OCI-LY7 (cell line): ENCODE measurements at regions not wholly inside any gene's neighbourhood (a gene's known extent, or its start where the extent isn't known, plus 50 kb on each side); places are given as distances from the start of the nearest gene placed in this dataset.
"Not testable (repeated sequence)": the region's sequence is repeated elsewhere in the genome, so short reads cannot be mapped to it uniquely, and the experiment has no call there.

Source experiments
- BruUV-seq: library from RNA; stranded (reverse); fragments of 400-500 nt; replicated peaks from 2 replicates; lab custom pipeline; 2021; lab: Mats Ljungman, UMichigan
- CTCF ChIA-PET: fragments of 300-600 bp; sonication (Branson Sonifier 250); formaldehyde crosslinking; loops from one replicate; lab custom pipeline; 2022; ENCODE audit warnings: antibody characterized with exemption; ENCODE audit not compliant: unreplicated experiment; lab: Charles Lee
- POLR2A ChIA-PET: fragments of 300-600 bp; sonication (Branson Sonifier 250); formaldehyde crosslinking; loops from one replicate; lab custom pipeline; 2022; ENCODE audit warnings: antibody characterized with exemption; lab: Charles Lee
- DNase-seq: peaks from one replicate; pipeline ENCODE4 v3.0.0-alpha.2; 2015; ENCODE audit warnings: low spot score
- H2AFZ ChIP-seq: fragments of 200-600 bp; sonication (generic), shearing (Covaris generic); 2 replicates; pipeline ENCODE4 v1.6.1; 2014; ENCODE audit warnings: mild to moderate bottlenecking, antibody characterized with exemption, low read length, moderate library complexity
- H3K27ac ChIP-seq: fragments of 200-600 bp; sonication (generic); 2 replicates; pipeline ENCODE4 v1.5.1; 2014; ENCODE audit warnings: mixed run types, low read depth, mild to moderate bottlenecking, moderate library complexity, low read length, inconsistent platforms; ENCODE audit not compliant: poor library complexity, severe bottlenecking
- H3K36me3 ChIP-seq: fragments of 200-600 bp; sonication (generic); 2 replicates; pipeline ENCODE4 v1.6.1; 2014; ENCODE audit warnings: mild to moderate bottlenecking, antibody characterized with exemption, low read length, moderate library complexity, mixed read lengths; ENCODE audit not compliant: insufficient read depth
- H3K4me1 ChIP-seq: fragments of 200-600 bp; sonication (generic); 2 replicates; pipeline ENCODE4 v1.5.1; 2014; ENCODE audit warnings: mild to moderate bottlenecking, low read length; ENCODE audit not compliant: insufficient read depth, poor library complexity, severe bottlenecking
- H3K4me2 ChIP-seq: fragments of 200-600 bp; sonication (generic); 2 replicates; pipeline ENCODE4 v1.6.1; 2014; ENCODE audit warnings: mild to moderate bottlenecking, low read length
- H3K4me3 ChIP-seq: fragments of 200-600 bp; sonication (generic); 2 replicates; pipeline ENCODE4 v1.5.1; 2014; ENCODE audit warnings: mild to moderate bottlenecking, low read depth, low read length; ENCODE audit not compliant: poor library complexity, severe bottlenecking
- H3K79me2 ChIP-seq: fragments of 200-600 bp; sonication (generic); 2 replicates; pipeline ENCODE4 v1.6.1; 2016; ENCODE audit warnings: low read depth, mild to moderate bottlenecking, low read length, moderate library complexity, mixed read lengths; ENCODE audit not compliant: insufficient read depth
- H3K9me2 ChIP-seq: fragments of 200-600 bp; sonication (generic); 2 replicates; pipeline ENCODE4 v1.6.1; 2016; ENCODE audit warnings: mild to moderate bottlenecking, low read length, mixed read lengths; ENCODE audit not compliant: insufficient read depth
- H3K9me3 ChIP-seq: fragments of 200-600 bp; sonication (generic); 2 replicates; pipeline ENCODE4 v1.6.1; 2014; ENCODE audit warnings: mild to moderate bottlenecking, mixed run types, low read length, mixed read lengths
- H4K20me1 ChIP-seq: fragments of 200-600 bp; sonication (generic); 2 replicates; pipeline ENCODE4 v1.6.1; 2014; ENCODE audit warnings: mild to moderate bottlenecking, antibody characterized with exemption, low read length, moderate library complexity, mixed read lengths; ENCODE audit not compliant: insufficient read depth
- intact Hi-C: fragments of 100-400 bp; cut with micrococcal nuclease; formaldehyde crosslinking; loops from one replicate; pipeline ENCODE4 v1.10.0; 2022; ENCODE audit not compliant: unreplicated experiment

- POLR2A ChIA-PET, H3K9me3 ChIP-seq, BruUV-seq, CTCF ChIA-PET, H3K36me3 ChIP-seq, H3K79me2 ChIP-seq, H3K4me2 ChIP-seq, DNase-seq, H3K27ac ChIP-seq, H4K20me1 ChIP-seq, H2AFZ ChIP-seq, H3K4me3 ChIP-seq, H3K9me2 ChIP-seq: not testable (repeated sequence)
- H3K4me1 ChIP-seq = peaks cover 14% of the 10 kb centered on the region
- intact Hi-C loops = loop anchor here (5.0 kb wide), 1 partner anchor 161 kb away; no protein-coding TSS in a partner anchor
Observed at GRCh38 chr11:67807896-67808295, 133.5 kb upstream of the ALDH3B2 start.

DNA sequence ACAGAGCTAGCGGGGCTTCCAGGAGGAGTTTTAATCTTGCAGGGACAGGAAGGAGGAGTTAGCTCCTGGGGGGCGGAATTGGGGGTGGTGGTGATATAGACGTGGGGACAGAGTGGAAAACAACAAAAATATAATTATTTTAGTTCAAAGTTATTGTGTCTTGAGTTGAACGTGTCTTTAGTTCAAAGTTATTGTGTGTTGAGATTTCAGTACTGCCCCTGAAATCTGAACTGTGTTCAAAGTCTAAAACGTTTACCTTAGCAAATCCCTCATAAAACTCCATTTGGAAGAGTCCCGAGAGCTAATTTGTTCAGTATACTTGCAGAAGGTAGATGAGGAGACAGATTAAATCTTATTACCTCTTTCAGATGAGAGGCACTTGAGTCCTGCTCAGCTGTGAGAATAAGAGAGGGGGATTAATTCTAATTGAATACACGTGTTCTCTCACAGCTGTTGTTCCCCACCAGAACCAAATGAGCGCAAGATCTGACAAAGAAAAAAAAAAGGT, 132.4 kb upstream of the ALDH3B2 start:
- DNase-seq, H3K36me3 ChIP-seq, H3K9me2 ChIP-seq, BruUV-seq, H3K27ac ChIP-seq, CTCF ChIA-PET, H3K4me3 ChIP-seq, H2AFZ ChIP-seq, POLR2A ChIA-PET, H4K20me1 ChIP-seq, H3K9me3 ChIP-seq, H3K79me2 ChIP-seq: not testable (repeated sequence)
- Histone ChIP-seq H3K4me2 (peak overlapping the region; percentile 66; the same call in 1 of the 2 replicates), H3K4me1 (peaks cover 14% of the 10 kb centered on the region)
- intact Hi-C loops = loop anchor here (5.0 kb wide), 1 partner anchor 159 kb away; no protein-coding TSS in a partner anchor

- DNase-seq, H3K79me2 ChIP-seq, CTCF ChIA-PET, BruUV-seq, H3K27ac ChIP-seq, H3K36me3 ChIP-seq, H2AFZ ChIP-seq, H3K9me3 ChIP-seq, POLR2A ChIA-PET, H4K20me1 ChIP-seq, H3K9me2 ChIP-seq: not testable (repeated sequence)
- Histone ChIP-seq H3K4me2 (peak overlapping the region; percentile 66), H3K4me3 (peak overlapping the region; percentile 95), H3K4me1 (peaks cover 14% of the 10 kb centered on the region)
- intact Hi-C loops = loop anchor here (5.0 kb wide), 1 partner anchor 159 kb away; no protein-coding TSS in a partner anchor
Observed at GRCh38 chr11:67806183-67806582, 131.8 kb upstream of the ALDH3B2 start.

DNA sequence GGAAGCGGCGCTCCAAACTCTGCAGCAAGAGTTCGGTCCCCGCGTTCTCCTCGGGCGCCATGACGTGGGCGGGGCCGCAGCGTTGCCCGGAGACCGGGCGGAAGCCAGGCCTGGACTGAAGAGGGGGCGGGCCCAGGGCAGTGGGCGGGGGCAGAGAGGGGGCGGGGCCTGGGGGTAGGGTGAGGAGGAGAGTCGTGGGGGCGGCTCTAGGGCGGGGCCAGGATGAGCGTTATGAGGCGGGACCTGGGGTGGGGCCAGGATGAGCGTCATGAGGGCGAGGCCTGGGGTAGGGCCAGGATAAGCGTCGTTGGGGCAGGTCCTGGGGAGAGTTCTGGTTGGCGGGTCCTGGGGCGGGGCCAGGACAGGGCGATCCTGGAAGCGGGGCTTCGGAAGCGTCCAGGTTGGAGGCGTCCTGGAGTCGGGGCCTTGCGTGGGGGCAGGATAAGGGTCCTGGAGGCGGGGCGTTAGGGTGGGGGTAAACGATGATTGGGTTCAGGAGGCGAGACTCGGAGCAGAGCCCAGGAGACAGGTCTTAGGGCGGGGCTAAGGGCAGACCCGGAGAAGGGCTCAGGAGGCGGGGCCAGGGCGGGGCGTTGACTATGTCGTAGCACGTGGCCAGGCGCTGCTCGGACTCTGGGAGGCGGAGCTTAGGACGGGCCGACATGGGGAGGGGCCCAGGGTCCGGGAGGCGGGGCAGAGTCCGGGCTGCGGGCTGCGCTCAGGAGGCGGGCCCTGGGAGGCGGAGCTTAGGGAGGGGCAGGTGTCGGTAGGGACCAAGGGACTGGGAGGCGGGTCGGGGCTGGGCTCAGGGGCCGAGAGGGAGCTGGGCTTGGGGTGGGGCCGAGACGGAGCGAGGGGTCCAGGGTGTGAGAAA, 131.1 kb upstream of the ALDH3B2 start:
- POLR2A ChIA-PET, CTCF ChIA-PET, H3K36me3 ChIP-seq, H4K20me1 ChIP-seq, H3K79me2 ChIP-seq, H3K9me2 ChIP-seq, H3K9me3 ChIP-seq, BruUV-seq: not testable (repeated sequence)
- peak overlapping the region; percentile 95 for H3K4me3 ChIP-seq
- DNase-seq = peak; percentile 92
- H3K4me1 ChIP-seq = peaks cover 14% of the 10 kb centered on the region
- H2AFZ ChIP-seq = peak overlapping the region; percentile 81
- intact Hi-C loops = loop anchor here (5.0 kb wide), 1 partner anchor 158 kb away; no protein-coding TSS in a partner anchor
- H3K27ac ChIP-seq = peak overlapping the region; percentile 59
- peak overlapping the region; percentile 79 for H3K4me2 ChIP-seq

DNA sequence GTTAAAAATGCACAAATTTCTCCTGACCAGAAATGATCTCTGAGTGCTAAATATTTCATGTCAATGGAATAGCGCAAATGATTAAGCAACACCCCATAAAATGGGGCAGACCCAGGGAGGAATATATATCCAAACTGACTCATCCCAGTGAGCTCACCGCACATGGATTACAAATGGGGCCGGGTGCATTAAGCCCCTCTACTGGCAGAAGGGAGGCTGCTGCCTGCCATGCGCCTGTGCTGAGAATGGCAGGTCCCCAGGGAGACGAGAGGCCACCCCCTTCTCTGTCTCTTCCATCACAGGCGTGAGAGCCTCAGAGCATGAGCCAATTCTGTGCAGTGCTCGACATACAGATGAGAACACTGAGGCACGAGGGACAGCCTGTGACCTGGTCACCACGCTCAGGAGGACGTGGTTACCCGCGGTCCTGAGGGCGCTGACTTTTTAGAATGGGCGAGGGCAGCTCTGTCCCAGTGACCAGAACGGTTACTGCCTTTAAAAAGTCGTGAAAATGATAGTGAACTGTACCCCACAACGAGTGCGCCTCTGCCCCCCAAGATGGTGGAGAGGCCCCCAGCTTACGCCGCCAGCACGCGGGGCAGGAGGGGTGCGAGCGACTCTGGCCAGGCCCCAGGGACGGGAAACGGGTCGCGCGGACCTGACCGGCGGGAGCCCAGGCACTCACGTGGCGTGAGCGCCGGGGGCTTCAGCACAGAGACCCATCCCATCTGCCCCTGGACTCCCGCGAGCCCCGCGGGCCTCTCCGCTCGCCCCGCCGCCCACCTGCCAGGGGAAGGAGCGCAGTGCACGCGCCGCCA, 130.2 kb upstream of the ALDH3B2 start:
- BruUV-seq = TSS peak; percentile 70
- Histone ChIP-seq H3K27ac (peak overlapping the region; percentile 59), H3K4me2 (peak overlapping the region; percentile 79), H2AFZ (peak overlapping the region; percentile 81), H3K4me1 (peaks cover 14% of the 10 kb centered on the region), H3K4me3 (peak overlapping the region; percentile 95)
- H3K36me3 ChIP-seq, H4K20me1 ChIP-seq, H3K79me2 ChIP-seq, H3K9me2 ChIP-seq, H3K9me3 ChIP-seq, CTCF ChIA-PET: not testable (repeated sequence)
- intact Hi-C loops = loop anchor here (5.0 kb wide), 2 partner anchors 157 to 227 kb away; no protein-coding TSS in a partner anchor
- peak; percentile 41 for DNase-seq
- POLR2A ChIA-PET = interaction anchor here (0.6 kb wide), 1 partner anchor 296 kb away, joined by 3 read pairs; the partner anchor contains the start of gene CDK2AP2

GRCh38 chr11:67803519-67803918, 129.1 kb upstream of the ALDH3B2 start:
- H3K4me2 ChIP-seq, DNase-seq, H3K9me2 ChIP-seq, H3K9me3 ChIP-seq, POLR2A ChIA-PET, H4K20me1 ChIP-seq, H3K79me2 ChIP-seq, CTCF ChIA-PET, BruUV-seq, H3K27ac ChIP-seq, H2AFZ ChIP-seq, H3K36me3 ChIP-seq, H3K4me3 ChIP-seq: not testable (repeated sequence)
- intact Hi-C loops = loop anchor here (5.0 kb wide), 1 partner anchor 226 kb away; no protein-coding TSS in a partner anchor
- peaks cover 14% of the 10 kb centered on the region for H3K4me1 ChIP-seq
